Stimulated activated effector memory CD8-positive, alpha-beta T cell treated with anti-CD3 and anti-CD28 coated beads, Interleukin-12 subunit alpha, Interleukin-12 subunit beta, amount 100 ng/mL, for 72 hours (primary cell): ENCODE measurements at regions not wholly inside any gene's neighbourhood (a gene's known extent, or its start where the extent isn't known, plus 50 kb on each side); places are given as distances from the start of the nearest gene placed in this dataset.

Source experiments
- ATAC-seq: fragments of 150-1000 bp; cut with Tn5 transposase; 2 replicates; pipeline ENCODE4 v1.10.0; 2021
- DNase-seq, 2 donors: peaks; one replicate each; pipeline ENCODE4 v3.0.0; 2021 to 2022; ENCODE audit warnings: low spot score in 2 of 2
- H3K27ac Mint-ChIP-seq: one replicate; pipeline ENCODE4 v1.8.0; 2022; ENCODE audit warnings: mild to moderate bottlenecking, mixed read lengths
- H3K36me3 Mint-ChIP-seq: one replicate; pipeline ENCODE4 v1.8.0; 2022; ENCODE audit warnings: mild to moderate bottlenecking, mixed read lengths
- H3K4me1 Mint-ChIP-seq: one replicate; pipeline ENCODE4 v1.8.0; 2022; ENCODE audit warnings: mixed read lengths
- H3K4me3 Mint-ChIP-seq: one replicate; pipeline ENCODE4 v1.8.0; 2022; ENCODE audit warnings: mild to moderate bottlenecking, mixed read lengths
- H3K9me3 Mint-ChIP-seq: one replicate; pipeline ENCODE4 v1.8.0; 2022; ENCODE audit warnings: mixed read lengths

GRCh38 chr6:134866563-134866962, 83.3 kb downstream of the ALDH8A1 start:
- Mint-ChIP-seq H3K9me3 (no peaks in the 10 kb centered on the region), H3K4me3 (no peak overlapping the region), H3K36me3 (no peaks in the 10 kb centered on the region), H3K4me1 (peaks cover 8% of the 10 kb centered on the region), H3K27ac (no peak overlapping the region)
- ATAC-seq (no peak), DNase-seq (no peak)

GRCh38 chr6:134864558-134864957, 85.3 kb downstream of the ALDH8A1 start:
- no peak overlapping the region for H3K4me3 Mint-ChIP-seq
- H3K4me1 Mint-ChIP-seq: no peaks in the 10 kb centered on the region
- no peaks in the 10 kb centered on the region for H3K9me3 Mint-ChIP-seq
- DNase-seq (no peak), ATAC-seq (no peak)
- no peak overlapping the region for H3K27ac Mint-ChIP-seq
- H3K36me3 Mint-ChIP-seq: no peaks in the 10 kb centered on the region

DNA sequence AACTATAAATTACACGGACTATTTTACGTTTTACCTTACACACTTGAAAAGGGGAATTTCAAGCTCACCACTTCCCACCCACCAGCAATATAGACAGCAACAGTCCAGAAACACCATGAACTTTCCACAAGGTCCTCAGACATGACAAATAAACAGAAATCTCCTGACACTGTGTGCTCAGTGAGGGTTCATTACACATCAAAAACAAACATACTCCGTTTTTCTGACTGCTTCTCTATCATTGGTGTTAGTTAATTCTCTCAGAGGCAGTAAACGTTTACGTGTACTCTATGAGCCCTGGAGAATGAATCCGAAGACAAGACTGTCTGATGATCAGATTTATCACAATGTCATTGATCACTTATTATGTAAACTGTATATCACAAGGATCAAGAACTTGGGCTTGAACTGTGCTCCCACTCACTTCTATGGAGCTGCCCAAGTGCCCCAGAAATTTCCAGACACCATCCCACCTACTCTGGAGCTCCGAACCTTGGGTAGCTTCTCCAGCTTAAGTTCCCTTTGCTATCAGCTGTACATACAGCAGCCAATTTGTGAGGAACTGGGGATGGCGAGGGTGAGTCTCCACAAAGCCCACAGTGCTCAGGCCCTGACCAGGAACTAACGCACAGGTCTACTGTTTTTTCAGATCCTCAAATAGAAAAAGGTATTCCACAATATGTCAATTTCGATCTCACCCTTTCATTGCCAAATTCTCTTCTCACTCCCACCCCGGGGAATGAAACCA, 86.0 kb downstream of the ALDH8A1 start:
- no peak for DNase-seq
- Mint-ChIP-seq H3K27ac (no peak overlapping the region), H3K4me3 (no peak overlapping the region)

GRCh38 chr6:134854366-134854765, 95.5 kb downstream of the ALDH8A1 start:
- Mint-ChIP-seq H3K4me3 (no peak overlapping the region), H3K9me3 (no peaks in the 10 kb centered on the region), H3K4me1 (no peaks in the 10 kb centered on the region), H3K27ac (no peak overlapping the region), H3K36me3 (no peaks in the 10 kb centered on the region)
- no peak for DNase-seq
- ATAC-seq: no peak

More for the DNA sequence above, 86.0 kb downstream of the ALDH8A1 start:
- ATAC-seq: peak; percentile 16
- Mint-ChIP-seq H3K36me3 (no peaks in the 10 kb centered on the region), H3K4me1 (no peaks in the 10 kb centered on the region), H3K9me3 (no peaks in the 10 kb centered on the region)

DNA sequence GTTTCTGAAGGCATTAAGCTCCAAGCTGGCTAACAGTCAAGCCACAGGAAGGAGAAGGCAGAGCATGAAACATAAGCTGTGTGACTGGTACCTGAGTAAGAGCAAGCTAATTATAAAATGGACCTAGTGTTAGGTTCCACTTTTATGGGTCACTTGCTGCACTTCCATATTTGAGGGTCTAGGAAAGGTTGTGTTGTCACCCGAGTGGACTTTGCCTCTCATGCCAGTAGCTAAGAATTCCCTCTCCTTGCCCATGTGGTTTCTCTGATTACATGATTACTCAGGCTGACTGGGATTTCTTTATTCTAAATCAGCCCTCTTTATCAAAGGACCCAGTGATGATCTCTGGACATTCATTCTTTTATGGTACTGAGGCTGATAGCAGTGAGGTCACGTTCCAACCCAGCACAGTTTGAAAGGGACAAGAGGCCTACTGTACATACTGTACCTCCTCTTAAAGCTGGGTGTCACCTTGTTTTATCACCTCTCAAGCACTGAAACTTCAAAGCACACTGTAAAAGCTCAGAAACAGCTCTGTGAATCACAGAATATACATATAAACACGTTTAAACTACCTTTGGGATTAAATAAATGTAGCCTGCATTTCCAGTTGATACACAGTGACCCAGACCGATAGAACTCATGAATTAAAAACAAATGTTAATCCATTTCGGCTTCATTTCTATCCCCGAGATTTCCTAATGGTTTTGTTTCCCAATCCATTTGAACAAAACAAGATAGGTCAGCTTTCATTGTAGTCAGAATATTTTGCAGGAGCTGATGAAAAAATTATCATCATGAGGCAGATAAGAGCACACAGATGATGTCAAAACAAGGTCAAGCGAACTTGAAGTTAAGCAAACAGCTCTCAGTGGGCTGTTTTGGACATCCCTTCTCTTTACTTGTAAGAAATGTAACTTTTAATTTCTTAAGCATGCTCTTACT, 96.5 kb downstream of the ALDH8A1 start:
- no peak for ATAC-seq
- no peaks in the 10 kb centered on the region for H3K4me1 Mint-ChIP-seq
- no peak overlapping the region for H3K27ac Mint-ChIP-seq
- DNase-seq: no peak
- no peaks in the 10 kb centered on the region for H3K36me3 Mint-ChIP-seq
- no peak overlapping the region for H3K4me3 Mint-ChIP-seq
- no peaks in the 10 kb centered on the region for H3K9me3 Mint-ChIP-seq

DNA sequence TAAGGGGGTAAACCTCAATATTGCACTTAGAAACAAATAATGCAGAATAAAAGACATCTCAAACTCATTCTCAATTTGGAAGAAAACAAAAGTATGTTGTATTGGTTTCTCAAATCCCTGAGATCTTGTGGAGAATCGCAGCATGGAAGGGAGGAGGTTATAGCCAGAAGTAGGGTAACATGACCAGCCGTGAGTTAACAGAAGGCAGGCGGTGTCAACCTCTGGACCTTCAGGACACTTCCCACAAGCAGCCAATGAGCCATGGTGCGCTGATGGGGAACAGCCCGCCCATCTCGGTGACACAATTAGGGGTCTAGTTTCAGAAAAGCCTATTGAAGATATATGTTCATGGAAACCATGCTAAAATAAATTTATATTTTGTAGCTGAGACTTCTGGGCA, 98.4 kb downstream of the ALDH8A1 start:
- ATAC-seq (no peak), DNase-seq (no peak)
- Mint-ChIP-seq H3K36me3 (no peaks in the 10 kb centered on the region), H3K27ac (no peak overlapping the region), H3K9me3 (no peaks in the 10 kb centered on the region), H3K4me1 (no peaks in the 10 kb centered on the region), H3K4me3 (no peak overlapping the region)

GRCh38 chr6:134850721-134851305, 99.1 kb downstream of the ALDH8A1 start:
- Mint-ChIP-seq H3K4me1 (no peaks in the 10 kb centered on the region), H3K4me3 (no peak overlapping the region), H3K36me3 (no peaks in the 10 kb centered on the region), H3K9me3 (no peaks in the 10 kb centered on the region), H3K27ac (no peak overlapping the region)
- no peak for ATAC-seq
- no peak for DNase-seq

GRCh38 chr6:134849920-134850447, 99.9 kb downstream of the ALDH8A1 start:
- ATAC-seq (no peak), DNase-seq (no peak)
- H3K4me3 Mint-ChIP-seq: no peak overlapping the region
- no peaks in the 10 kb centered on the region for H3K36me3 Mint-ChIP-seq
- H3K9me3 Mint-ChIP-seq: no peaks in the 10 kb centered on the region
- no peak overlapping the region for H3K27ac Mint-ChIP-seq
- no peaks in the 10 kb centered on the region for H3K4me1 Mint-ChIP-seq

DNA sequence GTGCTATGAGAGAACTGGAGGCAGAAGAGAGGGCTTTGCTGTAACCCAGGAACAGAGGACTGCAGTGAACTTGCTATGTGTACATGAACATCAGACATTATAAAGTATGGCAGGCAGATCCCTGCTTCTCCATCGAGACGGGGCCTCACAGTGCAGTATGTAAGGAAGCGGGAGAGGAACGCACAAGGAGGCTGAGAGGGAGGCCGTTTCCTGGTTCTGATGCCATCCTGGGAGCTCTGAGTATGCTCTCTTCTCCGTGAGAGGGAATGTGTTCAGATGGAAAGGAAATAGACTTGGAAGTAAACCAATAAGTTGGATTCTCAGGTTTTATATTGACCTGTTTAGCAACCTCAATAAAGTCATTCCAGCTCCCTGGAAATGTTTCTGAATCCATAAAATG, 101.8 kb downstream of the ALDH8A1 start:
- H3K4me3 Mint-ChIP-seq: no peak overlapping the region

GRCh38 chr6:134846865-134847264, 103.0 kb downstream of the ALDH8A1 start:
- no peak overlapping the region for H3K27ac Mint-ChIP-seq
- ATAC-seq (no peak), DNase-seq (no peak)
- no peaks in the 10 kb centered on the region for H3K36me3 Mint-ChIP-seq
- H3K9me3 Mint-ChIP-seq: no peaks in the 10 kb centered on the region
- H3K4me3 Mint-ChIP-seq: no peak overlapping the region
- H3K4me1 Mint-ChIP-seq: no peaks in the 10 kb centered on the region

More for the DNA sequence above, 101.8 kb downstream of the ALDH8A1 start:
- Mint-ChIP-seq H3K4me1 (no peaks in the 10 kb centered on the region), H3K9me3 (no peaks in the 10 kb centered on the region), H3K36me3 (no peaks in the 10 kb centered on the region), H3K27ac (no peak overlapping the region)
- ATAC-seq (no peak), DNase-seq (no peak)

DNA sequence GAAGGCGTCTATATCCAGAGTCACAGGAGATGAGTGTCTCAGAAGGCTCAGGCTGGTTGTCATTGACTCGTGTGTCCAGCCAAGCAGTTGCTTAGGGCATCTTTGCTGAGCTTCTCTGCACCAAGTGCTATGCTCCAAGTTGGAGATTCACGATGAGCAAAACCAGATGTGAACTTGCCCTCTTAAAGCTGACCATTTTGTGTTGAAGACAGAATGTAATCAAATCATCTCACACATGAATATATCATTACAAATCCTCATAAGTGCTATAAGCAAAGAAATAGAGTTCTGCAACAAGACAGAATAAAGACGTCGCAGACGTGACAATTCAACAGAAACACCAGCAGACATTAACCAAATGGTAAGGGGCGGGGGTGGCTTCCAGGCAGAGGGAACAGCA, 103.9 kb downstream of the ALDH8A1 start:
- H3K4me3 Mint-ChIP-seq: no peak overlapping the region
- no peak for ATAC-seq

DNA sequence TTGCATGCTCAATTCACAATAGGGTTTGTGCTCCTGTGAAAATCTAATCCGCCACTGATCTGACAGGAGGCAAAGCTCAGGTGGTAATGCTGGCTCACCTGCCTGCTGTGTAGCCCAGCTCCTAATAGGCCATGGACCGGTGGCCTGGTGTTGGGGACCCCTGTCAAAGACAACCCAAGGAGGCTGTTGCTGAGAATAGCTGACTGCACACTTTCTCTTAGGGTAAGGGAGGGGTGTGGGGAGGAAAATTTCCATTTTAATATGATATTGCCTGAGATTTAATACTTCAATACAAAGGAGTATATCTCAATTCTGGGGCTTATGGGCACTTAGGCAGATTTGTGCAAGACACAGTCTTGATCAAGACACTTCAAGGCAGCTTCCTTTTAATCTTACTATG, 105.8 kb downstream of the ALDH8A1 start:
- H3K27ac Mint-ChIP-seq: no peak overlapping the region
- ATAC-seq (no peak), DNase-seq (no peak)
- no peaks in the 10 kb centered on the region for H3K4me1 Mint-ChIP-seq
- H3K4me3 Mint-ChIP-seq: no peak overlapping the region
- H3K36me3 Mint-ChIP-seq: no peaks in the 10 kb centered on the region
- no peaks in the 10 kb centered on the region for H3K9me3 Mint-ChIP-seq

More for the DNA sequence above, 103.9 kb downstream of the ALDH8A1 start:
- Mint-ChIP-seq H3K36me3 (no peaks in the 10 kb centered on the region), H3K9me3 (no peaks in the 10 kb centered on the region), H3K27ac (no peak overlapping the region), H3K4me1 (no peaks in the 10 kb centered on the region)
- no peak for DNase-seq

GRCh38 chr6:134840086-134840867, 109.6 kb downstream of the ALDH8A1 start:
- H3K36me3 Mint-ChIP-seq: no peaks in the 10 kb centered on the region
- no peak overlapping the region for H3K27ac Mint-ChIP-seq
- no peak overlapping the region for H3K4me3 Mint-ChIP-seq
- no peak for DNase-seq
- H3K4me1 Mint-ChIP-seq: no peaks in the 10 kb centered on the region
- no peak for ATAC-seq
- no peaks in the 10 kb centered on the region for H3K9me3 Mint-ChIP-seq

- ATAC-seq: no peak
- Mint-ChIP-seq H3K36me3 (no peaks in the 10 kb centered on the region), H3K4me3 (no peak overlapping the region), H3K4me1 (no peaks in the 10 kb centered on the region), H3K9me3 (no peaks in the 10 kb centered on the region), H3K27ac (no peak overlapping the region)
- no peak for DNase-seq
Observed at GRCh38 chr6:134835993-134836392, 113.9 kb downstream of the ALDH8A1 start.

- DNase-seq: no peak
- no peaks in the 10 kb centered on the region for H3K9me3 Mint-ChIP-seq
Observed at GRCh38 chr6:134830940-134831339, 119.0 kb downstream of the ALDH8A1 start.

More at GRCh38 chr6:134830940-134831339, 119.0 kb downstream of the ALDH8A1 start:
- ATAC-seq: no peak
- H3K4me3 Mint-ChIP-seq: no peak overlapping the region
- no peaks in the 10 kb centered on the region for H3K36me3 Mint-ChIP-seq
- H3K27ac Mint-ChIP-seq: no peak overlapping the region
- H3K4me1 Mint-ChIP-seq: no peaks in the 10 kb centered on the region
